Fibroblast of skin of right quadriceps (primary cell): ENCODE measurements at regions not wholly inside any gene's neighbourhood (a gene's known extent, or its start where the extent isn't known, plus 50 kb on each side); places are given as distances from the start of the nearest gene placed in this dataset.
A peak's percentile ranks its signal among the peaks of the same experiment; 100 is the strongest.
"Not testable (repeated sequence)": the region's sequence is repeated elsewhere in the genome, so short reads cannot be mapped to it uniquely, and the experiment has no call there.

Experiments
- DNase-seq: peaks from one replicate; pipeline ENCODE4 v3.0.0-alpha.2; 2013

GRCh38 chr4:91840359-91840758 is 463.4 kb upstream of the GRID2 start:
- no peak for DNase-seq

- DNase-seq = peak; percentile 44
Observed at GRCh38 chr4:91846233-91846632, 457.5 kb upstream of the GRID2 start.

GRCh38 chr4:91851456-91851855 is 452.3 kb upstream of the GRID2 start:
- DNase-seq = no peak

GRCh38 chr4:91887926-91888325 is 415.8 kb upstream of the GRID2 start:
- DNase-seq = no peak

- DNase-seq = not testable (repeated sequence)
Observed at GRCh38 chr4:91891217-91891616, 412.5 kb upstream of the GRID2 start.

GRCh38 chr4:91894006-91894405 is 409.8 kb upstream of the GRID2 start:
- no peak for DNase-seq

- DNase-seq = no peak
Observed at GRCh38 chr4:91904556-91904955, 399.2 kb upstream of the GRID2 start.

- DNase-seq = no peak
Observed at GRCh38 chr4:91909963-91910362, 393.8 kb upstream of the GRID2 start.

GRCh38 chr4:91914176-91914804 is 389.5 kb upstream of the GRID2 start:
- DNase-seq = no peak

- no peak for DNase-seq
Observed at GRCh38 chr4:91916219-91916618, 387.5 kb upstream of the GRID2 start.

- DNase-seq = no peak
Observed at GRCh38 chr4:91924625-91925024, 379.1 kb upstream of the GRID2 start.

- no peak for DNase-seq
Observed at GRCh38 chr4:91935217-91935616, 368.5 kb upstream of the GRID2 start.

- peak; percentile 49 for DNase-seq
Observed at GRCh38 chr4:91936311-91936710, 367.5 kb upstream of the GRID2 start.

- DNase-seq = no peak
Observed at GRCh38 chr4:91957963-91958362, 345.8 kb upstream of the GRID2 start.

GRCh38 chr4:91958596-91958995 is 345.2 kb upstream of the GRID2 start:
- DNase-seq = peak; percentile 83

GRCh38 chr4:91961504-91961903 is 342.3 kb upstream of the GRID2 start:
- peak; percentile 30 for DNase-seq

GRCh38 chr4:91963486-91963885 is 340.3 kb upstream of the GRID2 start:
- DNase-seq = peak; percentile 83

GRCh38 chr4:91965166-91965565 is 338.6 kb upstream of the GRID2 start:
- no peak for DNase-seq

GRCh38 chr4:91973479-91974153 is 330.1 kb upstream of the GRID2 start:
- no peak for DNase-seq

- DNase-seq = no peak
Observed at GRCh38 chr4:91984466-91984865, 319.3 kb upstream of the GRID2 start.

- no peak for DNase-seq
Observed at GRCh38 chr4:91989914-91990313, 313.9 kb upstream of the GRID2 start.

- DNase-seq = no peak
Observed at GRCh38 chr4:91990726-91991125, 313.0 kb upstream of the GRID2 start.

- no peak for DNase-seq
Observed at GRCh38 chr4:91997045-91997444, 306.7 kb upstream of the GRID2 start.

- no peak for DNase-seq
Observed at GRCh38 chr4:92012899-92013867, 290.6 kb upstream of the GRID2 start.
